DND-41 (cell line): ENCODE measurements at regions not wholly inside any gene's neighbourhood (a gene's known extent, or its start where the extent isn't known, plus 50 kb on each side); places are given as distances from the start of the nearest gene placed in this dataset.

Source experiments
- CTCF ChIP-seq: IDR thresholded peaks from 2 replicates; pipeline ENCODE4 v1.5.1; 2012; ENCODE audit warnings: borderline replicate concordance, low read length, moderate library complexity, mild to moderate bottlenecking; ENCODE audit not compliant: poor library complexity, severe bottlenecking; ENCODE audit errors: extremely low read depth
- EZH2 ChIP-seq: IDR thresholded peaks from 3 replicates; pipeline ENCODE4 v1.6.1; 2012; ENCODE audit warnings: borderline replicate concordance, low read depth, mild to moderate bottlenecking, moderate library complexity, low read length, inconsistent platforms; ENCODE audit not compliant: severe bottlenecking

GRCh38 chr21:23009360-23009759, 2011.2 kb downstream of the NCAM2 start:
- no peak for TF ChIP-seq CTCF
- no peak for TF ChIP-seq EZH2
